ENCODE measurements at regions not wholly inside any gene's neighbourhood (a gene's known extent, or its start where the extent isn't known, plus 50 kb on each side); places are given as distances from the start of the nearest gene placed in this dataset.
"Not testable (repeated sequence)": the region's sequence is repeated elsewhere in the genome, so short reads cannot be mapped to it uniquely, and the experiment has no call there.

- TF ChIP-seq CTCF, POLR2A (IDR thresholded peaks at IDR 0.05): not testable (repeated sequence)
These were observed 110.6 kb downstream of the NBPF8 start for GRCh38 chr1:120525386-120525785.
